ENCODE measurements at regions not wholly inside any gene's neighbourhood (a gene's known extent, or its start where the extent isn't known, plus 50 kb on each side); places are given as distances from the start of the nearest gene placed in this dataset.

DNA sequence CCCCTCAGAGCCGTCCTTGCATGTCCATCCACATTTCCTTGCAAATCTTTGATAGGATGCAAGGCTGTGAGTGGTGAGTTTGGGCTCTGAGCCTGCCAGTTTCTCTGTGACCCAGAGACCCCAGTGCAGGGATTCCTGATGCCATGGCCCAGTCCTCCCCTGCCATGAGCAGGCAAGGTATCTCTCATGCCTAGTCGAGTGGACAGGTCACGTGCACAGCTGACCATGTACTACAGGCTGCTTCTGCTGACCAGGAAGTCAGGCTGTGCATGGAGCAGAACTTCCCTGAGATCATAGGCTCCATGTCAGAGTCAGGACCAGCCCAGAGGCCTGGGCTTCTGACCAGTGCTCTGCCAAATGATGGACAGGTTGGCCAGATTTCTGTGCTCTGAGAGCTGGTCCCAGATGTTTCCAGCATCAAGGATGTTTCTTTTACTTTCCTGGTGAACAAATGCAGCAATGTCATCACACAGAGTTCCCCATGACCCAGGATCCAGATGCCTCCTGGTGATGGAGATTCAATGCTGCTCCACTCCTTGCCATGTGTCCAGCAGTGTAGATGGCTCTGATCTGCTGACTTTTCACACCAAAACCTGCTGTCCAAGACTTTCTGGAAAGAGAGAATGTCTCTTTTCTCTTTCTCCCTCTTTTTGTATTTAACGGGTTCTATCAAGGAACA is 321.6 kb upstream of the HS6ST1 start:
- H3K4me3 ChIP-seq (ENCODE audit: low read length), result no peak overlapping the region
- peaks cover 39% of the 10 kb centered on the region for H3K4me1 ChIP-seq (ENCODE audit: insufficient read depth, low read length)
- H3K27me3 ChIP-seq (ENCODE audit: insufficient read depth, low read length), result 0 out of 2 replicates have a peak, but pooled peaks cover 7% of the 10 kb centered on the region
- peak overlapping the region; percentile 85 for H3K27ac ChIP-seq (ENCODE audit: low read length)
- H3K36me3 ChIP-seq (ENCODE audit: insufficient read depth, low read depth, low read length), result no peaks in the 10 kb centered on the region
- no peaks in the 10 kb centered on the region for H3K9me3 ChIP-seq (ENCODE audit: insufficient read depth, low read depth, low read length)
- H3K9ac ChIP-seq (ENCODE audit: low read depth, low read length), result peak overlapping the region; percentile 71; the same call in 1 of the 2 replicates

DNA sequence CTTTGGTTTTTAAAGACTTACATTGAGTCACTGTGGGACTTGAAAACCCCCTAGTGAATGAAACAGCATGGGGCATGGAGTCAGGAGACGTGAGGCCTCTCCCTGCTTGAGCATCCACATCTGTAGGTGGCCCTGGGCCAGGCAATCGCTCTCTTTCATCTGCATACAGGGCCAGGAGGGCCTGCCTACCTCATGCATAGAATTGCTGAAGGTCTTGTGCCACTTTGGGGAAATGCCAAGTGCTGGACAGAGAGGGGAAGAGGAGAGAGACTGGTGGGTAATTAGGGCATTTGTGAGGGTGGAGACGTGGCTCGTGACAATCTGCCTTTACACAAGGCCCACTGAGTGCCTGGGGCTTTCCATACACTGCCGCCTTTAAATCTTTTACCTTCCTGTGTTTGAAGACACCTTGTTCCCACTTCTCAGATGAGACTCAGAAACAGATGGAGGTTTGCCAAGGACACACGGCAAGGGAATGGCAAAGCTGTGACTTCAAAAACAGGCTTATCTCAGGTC is 322.2 kb upstream of the HS6ST1 start:
- Histone ChIP-seq H3K9ac (ENCODE audit: low read depth, low read length) (no peak overlapping the region), H3K27ac (ENCODE audit: low read length) (no peak overlapping the region), H3K27me3 (ENCODE audit: insufficient read depth, low read length) (0 out of 2 replicates have a peak, but pooled peaks cover 7% of the 10 kb centered on the region)

DNA sequence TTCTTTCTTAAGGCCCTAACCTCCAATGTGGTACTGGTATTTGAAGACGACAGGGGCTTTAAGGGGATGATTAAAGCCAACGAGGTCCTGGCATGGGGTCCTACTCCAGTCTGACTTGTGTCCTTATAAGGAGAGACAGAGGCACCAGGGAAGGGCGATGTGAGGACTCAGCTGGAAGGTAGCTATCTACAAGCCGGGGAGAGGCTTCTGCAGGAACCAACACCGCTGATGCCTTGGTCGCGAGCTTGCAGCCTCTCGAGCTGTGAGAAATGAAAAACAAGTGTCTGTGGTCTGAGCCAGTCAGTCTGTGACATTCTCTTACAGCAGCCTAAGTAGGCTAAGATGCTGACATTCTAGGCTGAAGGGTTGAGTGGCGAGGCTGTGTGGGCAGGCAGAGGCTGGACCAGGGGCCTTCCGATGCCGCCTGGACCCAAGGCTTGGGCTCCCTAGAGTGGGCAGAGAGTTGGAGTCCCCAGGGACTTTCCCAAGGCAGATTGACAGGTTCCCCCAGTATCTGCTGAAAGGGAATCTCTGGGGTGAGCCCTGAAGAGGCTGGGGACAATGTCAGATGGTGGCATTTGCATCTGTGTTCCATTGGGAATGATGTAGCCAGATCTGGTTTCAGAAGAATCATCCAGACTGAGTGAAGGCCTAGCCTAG is 322.9 kb upstream of the HS6ST1 start:
- H3K36me3 ChIP-seq (ENCODE audit: insufficient read depth, low read depth, low read length), result no peaks in the 10 kb centered on the region
- no peak overlapping the region for H3K9ac ChIP-seq (ENCODE audit: low read depth, low read length)
- H3K9me3 ChIP-seq (ENCODE audit: insufficient read depth, low read depth, low read length), result no peaks in the 10 kb centered on the region
- H3K4me1 ChIP-seq (ENCODE audit: insufficient read depth, low read length), result peaks cover 50% of the 10 kb centered on the region
- 0 out of 2 replicates have a peak, but pooled peaks cover 7% of the 10 kb centered on the region for H3K27me3 ChIP-seq (ENCODE audit: insufficient read depth, low read length)
- H3K27ac ChIP-seq (ENCODE audit: low read length), result no peak overlapping the region
- no peak overlapping the region for H3K4me3 ChIP-seq (ENCODE audit: low read length)

More for the DNA sequence above, 322.2 kb upstream of the HS6ST1 start:
- Histone ChIP-seq H3K4me3 (ENCODE audit: low read length) (no peak overlapping the region), H3K4me1 (ENCODE audit: insufficient read depth, low read length) (peaks cover 44% of the 10 kb centered on the region), H3K36me3 (ENCODE audit: insufficient read depth, low read depth, low read length) (no peaks in the 10 kb centered on the region), H3K9me3 (ENCODE audit: insufficient read depth, low read depth, low read length) (no peaks in the 10 kb centered on the region)

DNA sequence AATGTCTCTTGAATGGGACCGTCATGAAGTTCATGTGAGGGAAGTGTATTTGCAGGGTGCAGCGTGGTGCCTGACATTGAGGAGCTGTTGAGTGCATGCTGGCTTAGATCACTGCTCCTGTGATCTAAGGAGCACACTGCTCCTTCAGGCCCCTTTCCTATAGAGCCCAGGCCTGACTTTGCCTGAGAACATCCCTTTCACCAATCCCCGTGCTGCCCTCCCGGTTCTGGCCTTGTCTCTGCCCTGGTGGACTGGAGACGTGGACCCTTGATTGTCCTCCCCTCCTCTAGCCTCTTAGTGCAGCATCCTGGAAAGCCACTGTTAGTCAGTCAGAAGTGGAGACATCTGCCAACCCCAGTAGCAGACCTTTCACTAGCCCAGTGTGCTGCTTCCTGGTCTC is 323.6 kb upstream of the HS6ST1 start:
- Histone ChIP-seq H3K4me3 (ENCODE audit: low read length) (no peak overlapping the region), H3K36me3 (ENCODE audit: insufficient read depth, low read depth, low read length) (no peaks in the 10 kb centered on the region), H3K27me3 (ENCODE audit: insufficient read depth, low read length) (0 out of 2 replicates have a peak, but pooled peaks cover 7% of the 10 kb centered on the region), H3K27ac (ENCODE audit: low read length) (no peak overlapping the region), H3K4me1 (ENCODE audit: insufficient read depth, low read length) (peaks cover 50% of the 10 kb centered on the region), H3K9ac (ENCODE audit: low read depth, low read length) (no peak overlapping the region; the same call in 1 of the 2 replicates), H3K9me3 (ENCODE audit: insufficient read depth, low read depth, low read length) (no peaks in the 10 kb centered on the region)

DNA sequence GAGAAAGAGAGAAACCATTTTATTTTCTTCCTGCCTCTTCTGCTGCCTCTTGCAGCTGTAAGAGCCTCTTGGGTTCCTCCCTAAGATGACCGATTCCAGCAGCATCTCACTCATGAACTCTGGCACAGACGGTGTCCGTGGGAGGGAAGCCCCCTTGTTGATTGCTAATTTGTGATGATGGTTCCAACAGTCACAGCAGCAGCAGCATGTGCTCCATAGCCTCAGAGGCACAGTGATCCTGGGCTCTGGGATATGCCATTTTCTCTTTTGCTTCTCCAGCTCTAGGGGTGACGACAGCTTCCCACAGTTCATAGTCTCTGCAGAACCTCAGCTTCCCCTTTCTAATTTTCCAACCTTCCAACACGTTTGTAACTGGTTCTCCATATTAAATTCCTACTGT is 324.2 kb upstream of the HS6ST1 start:
- H3K27me3 ChIP-seq (ENCODE audit: insufficient read depth, low read length), result 0 out of 2 replicates have a peak, but pooled peaks cover 7% of the 10 kb centered on the region
- H3K4me3 ChIP-seq (ENCODE audit: low read length), result no peak overlapping the region
- H3K36me3 ChIP-seq (ENCODE audit: insufficient read depth, low read depth, low read length), result no peaks in the 10 kb centered on the region
- peak overlapping the region; percentile 73; the same call in 1 of the 2 replicates for H3K9ac ChIP-seq (ENCODE audit: low read depth, low read length)
- H3K9me3 ChIP-seq (ENCODE audit: insufficient read depth, low read depth, low read length), result no peaks in the 10 kb centered on the region
- peak overlapping the region; percentile 65 for H3K27ac ChIP-seq (ENCODE audit: low read length)
- peaks cover 49% of the 10 kb centered on the region for H3K4me1 ChIP-seq (ENCODE audit: insufficient read depth, low read length)

DNA sequence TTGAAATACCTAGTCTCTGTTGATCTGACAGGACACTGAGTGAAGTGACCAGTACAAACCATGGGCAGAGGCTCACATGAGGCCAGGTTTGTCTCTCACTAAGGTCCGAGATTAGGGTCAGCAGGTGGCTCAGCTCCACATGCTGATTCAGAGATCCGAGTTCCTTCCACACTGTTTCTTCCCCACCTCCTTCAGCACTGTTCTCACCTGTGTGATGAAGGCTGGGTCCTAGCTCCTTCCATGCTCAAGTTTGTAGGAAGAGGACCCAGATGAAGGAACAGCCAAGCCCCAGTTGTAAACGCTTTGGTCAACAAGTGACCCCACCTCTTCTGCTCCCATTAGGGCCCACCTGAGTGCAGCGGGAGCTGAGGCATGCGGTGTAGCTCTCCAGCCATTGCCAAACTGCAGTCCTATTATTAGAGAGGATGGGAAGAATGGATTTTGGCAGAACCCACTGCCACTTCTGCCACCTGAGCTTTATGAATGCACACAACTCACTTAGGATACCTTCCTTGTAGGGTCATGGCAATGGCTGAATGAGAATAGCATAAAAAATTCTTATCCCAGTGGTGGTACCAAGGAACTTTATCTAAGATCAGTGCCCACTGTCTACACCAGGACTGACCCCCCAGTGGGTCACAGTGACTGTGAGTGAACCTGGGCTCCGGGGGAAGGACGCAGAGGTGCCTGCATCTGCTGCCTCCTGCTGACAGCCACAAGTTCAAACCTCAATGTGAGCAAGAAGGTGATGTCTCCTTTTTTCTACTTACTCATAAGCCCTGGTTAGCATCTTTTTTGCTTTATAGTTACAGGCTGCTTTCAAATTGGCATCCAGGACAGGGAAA is 324.8 kb upstream of the HS6ST1 start:
- Histone ChIP-seq H3K4me3 (ENCODE audit: low read length) (peak overlapping the region; percentile 16; the same call in 1 of the 2 replicates), H3K9ac (ENCODE audit: low read depth, low read length) (peak overlapping the region; percentile 73; the same call in 1 of the 2 replicates), H3K9me3 (ENCODE audit: insufficient read depth, low read depth, low read length) (no peaks in the 10 kb centered on the region), H3K27ac (ENCODE audit: low read length) (peak overlapping the region; percentile 65), H3K27me3 (ENCODE audit: insufficient read depth, low read length) (0 out of 2 replicates have a peak, but pooled peaks cover 7% of the 10 kb centered on the region), H3K4me1 (ENCODE audit: insufficient read depth, low read length) (peaks cover 44% of the 10 kb centered on the region; the same call in 1 of the 2 replicates), H3K36me3 (ENCODE audit: insufficient read depth, low read depth, low read length) (no peaks in the 10 kb centered on the region)

DNA sequence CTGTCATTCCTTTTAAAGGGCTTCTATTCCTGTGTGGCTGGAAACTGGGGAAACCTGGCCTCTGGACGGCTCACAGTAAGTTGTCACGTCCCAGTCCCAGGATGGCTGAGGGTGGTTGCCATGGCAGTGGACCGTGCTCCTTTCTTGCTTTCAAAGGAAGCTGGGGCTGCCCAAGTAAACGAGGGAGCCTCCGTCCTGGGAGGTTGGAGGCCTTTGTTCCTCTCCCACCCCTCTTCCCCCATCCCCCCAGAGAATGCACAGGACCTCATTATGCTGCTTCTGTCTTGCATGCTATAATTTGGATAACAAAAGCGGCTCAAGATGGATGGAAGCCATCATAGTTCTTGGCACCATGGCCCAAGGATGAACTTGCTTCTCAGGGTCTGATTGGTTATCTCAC is 325.5 kb upstream of the HS6ST1 start:
- H3K4me1 ChIP-seq (ENCODE audit: insufficient read depth, low read length), result peaks cover 38% of the 10 kb centered on the region; the same call in 1 of the 2 replicates
- no peaks in the 10 kb centered on the region for H3K36me3 ChIP-seq (ENCODE audit: insufficient read depth, low read depth, low read length)
- no peaks in the 10 kb centered on the region for H3K9me3 ChIP-seq (ENCODE audit: insufficient read depth, low read depth, low read length)
- H3K9ac ChIP-seq (ENCODE audit: low read depth, low read length), result peak overlapping the region; percentile 73; the same call in 1 of the 2 replicates
- H3K4me3 ChIP-seq (ENCODE audit: low read length), result peak overlapping the region; percentile 16; the same call in 1 of the 2 replicates
- H3K27me3 ChIP-seq (ENCODE audit: insufficient read depth, low read length), result 0 out of 2 replicates have a peak, but pooled peaks cover 7% of the 10 kb centered on the region
- peak overlapping the region; percentile 65 for H3K27ac ChIP-seq (ENCODE audit: low read length)

DNA sequence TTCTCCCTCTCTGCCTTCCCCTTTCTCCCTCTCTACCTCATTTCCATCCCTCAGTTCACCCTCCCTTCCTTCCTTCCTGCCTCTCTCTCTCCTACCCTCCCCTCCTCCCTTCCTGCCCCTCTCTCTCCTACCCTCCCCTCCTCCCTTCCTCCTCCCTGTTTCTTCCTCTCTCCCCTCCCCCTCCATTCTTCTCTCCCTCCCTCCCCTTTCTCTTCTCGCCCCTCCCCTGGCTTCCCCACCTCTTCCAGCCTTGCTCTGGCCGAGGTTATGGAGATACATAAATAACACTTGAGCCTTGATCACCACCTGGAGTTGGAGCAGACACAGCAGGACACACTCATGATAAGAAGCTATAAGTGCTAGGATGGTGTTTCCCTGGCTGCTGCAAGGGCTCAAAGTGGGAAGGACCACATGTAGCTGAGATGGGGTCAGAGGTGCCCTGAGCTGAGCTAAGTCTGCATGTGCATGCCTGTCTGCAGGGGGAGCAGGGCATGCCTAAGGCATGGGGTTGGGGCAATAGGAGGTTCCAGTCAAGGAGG is 326.1 kb upstream of the HS6ST1 start:
- Histone ChIP-seq H3K9ac (ENCODE audit: low read depth, low read length) (peak overlapping the region; percentile 73; the same call in 1 of the 2 replicates), H3K36me3 (ENCODE audit: insufficient read depth, low read depth, low read length) (no peaks in the 10 kb centered on the region), H3K27ac (ENCODE audit: low read length) (peak overlapping the region; percentile 65), H3K4me3 (ENCODE audit: low read length) (peak overlapping the region; percentile 47; the same call in 1 of the 2 replicates), H3K4me1 (ENCODE audit: insufficient read depth, low read length) (peaks cover 32% of the 10 kb centered on the region; the same call in 1 of the 2 replicates), H3K27me3 (ENCODE audit: insufficient read depth, low read length) (0 out of 2 replicates have a peak, but pooled peaks cover 7% of the 10 kb centered on the region), H3K9me3 (ENCODE audit: insufficient read depth, low read depth, low read length) (no peaks in the 10 kb centered on the region)

DNA sequence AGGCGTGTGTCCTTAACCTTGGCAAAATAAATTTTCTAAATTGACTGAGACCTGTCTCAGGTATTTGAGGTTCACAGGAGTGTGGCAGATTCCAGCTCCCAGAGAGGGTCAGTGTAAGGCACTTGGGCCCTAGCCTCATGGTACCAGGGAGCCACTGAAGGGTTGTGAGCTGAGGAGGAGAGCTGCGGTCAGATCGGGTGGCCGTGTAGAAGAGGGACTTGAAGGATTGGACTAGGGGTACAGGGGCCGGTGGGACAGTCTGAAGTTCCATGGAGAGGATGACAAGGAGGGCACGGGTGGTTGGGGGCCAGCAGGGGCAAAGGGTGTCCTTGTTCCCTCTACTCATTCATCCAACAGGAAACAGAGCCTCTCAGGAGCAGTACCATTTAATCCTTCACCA is 327.0 kb upstream of the HS6ST1 start:
- no peaks in the 10 kb centered on the region for H3K36me3 ChIP-seq (ENCODE audit: insufficient read depth, low read depth, low read length)
- 0 out of 2 replicates have a peak, but pooled peaks cover 7% of the 10 kb centered on the region for H3K27me3 ChIP-seq (ENCODE audit: insufficient read depth, low read length)
- no peaks in the 10 kb centered on the region for H3K9me3 ChIP-seq (ENCODE audit: insufficient read depth, low read depth, low read length)
- peak overlapping the region; percentile 47; the same call in 1 of the 2 replicates for H3K4me3 ChIP-seq (ENCODE audit: low read length)
- H3K4me1 ChIP-seq (ENCODE audit: insufficient read depth, low read length), result peaks cover 27% of the 10 kb centered on the region; the same call in 1 of the 2 replicates
- H3K9ac ChIP-seq (ENCODE audit: low read depth, low read length), result peak overlapping the region; percentile 73; the same call in 1 of the 2 replicates
- peak overlapping the region; percentile 65 for H3K27ac ChIP-seq (ENCODE audit: low read length)

DNA sequence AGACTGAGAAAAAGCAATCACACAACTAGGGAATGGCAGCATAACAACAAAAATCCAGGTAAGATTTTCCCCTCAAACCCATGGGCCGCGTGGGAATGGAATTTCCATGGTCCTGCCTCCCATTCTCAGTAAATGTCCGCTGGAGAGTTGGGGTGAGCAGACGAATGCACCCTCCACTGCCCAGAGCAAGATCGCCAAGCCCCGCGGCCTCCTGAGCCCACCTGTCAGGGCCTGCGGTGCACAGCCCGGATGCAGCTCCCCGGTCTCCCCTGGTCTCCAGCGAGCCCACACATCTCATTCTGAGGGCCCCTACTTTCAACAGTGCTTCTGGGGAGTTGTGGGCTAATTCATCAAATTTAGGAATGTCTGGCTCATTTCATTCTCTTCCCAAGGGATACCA is 327.4 kb upstream of the HS6ST1 start:
- H3K27ac ChIP-seq (ENCODE audit: low read length), result peak overlapping the region; percentile 65
- H3K36me3 ChIP-seq (ENCODE audit: insufficient read depth, low read depth, low read length), result no peaks in the 10 kb centered on the region
- H3K9ac ChIP-seq (ENCODE audit: low read depth, low read length), result peak overlapping the region; percentile 73; the same call in 1 of the 2 replicates
- H3K4me1 ChIP-seq (ENCODE audit: insufficient read depth, low read length), result peaks cover 27% of the 10 kb centered on the region; the same call in 1 of the 2 replicates
- no peak overlapping the region for H3K4me3 ChIP-seq (ENCODE audit: low read length)
- 0 out of 2 replicates have a peak, but pooled peaks cover 7% of the 10 kb centered on the region for H3K27me3 ChIP-seq (ENCODE audit: insufficient read depth, low read length)
- H3K9me3 ChIP-seq (ENCODE audit: insufficient read depth, low read depth, low read length), result no peaks in the 10 kb centered on the region
